Heart left ventricle (tissue), 13 donors: ENCODE measurements at regions not wholly inside any gene's neighbourhood (a gene's known extent, or its start where the extent isn't known, plus 50 kb on each side); places are given as distances from the start of the nearest gene placed in this dataset.

ENCODE experiments used
- POLR2A ChIP-seq, 2 donors: fragments of 450-650 bp; IDR thresholded peaks; one replicate each; pipeline ENCODE4 v1.6.1; 2017; ENCODE audit warnings: antibody characterized with exemption in 2 of 2, mild to moderate bottlenecking in 2 of 2, moderate library complexity in 2 of 2
- TF ChIP-seq, protein P1 (sequence below), 12 donors: fragments of 200-600 bp; sonication (generic) in 4 of 12; IDR thresholded peaks; one replicate each; pipeline versions ENCODE4 v1.5.0 to v1.8.0; 2018 to 2022; ENCODE audit warnings: antibody characterized with exemption in 12 of 12, mild to moderate bottlenecking in 5 of 12
- donor health status: ischemic (EF 13 %, LVEDD 7.1; RV severe dilation, severe dysfunction).
- donor health status: DM: no; HTN: yes; CAD: no.
- donor health status: DM: no; HTN: no; CAD: no.
- donor health status: ischemic (EF 25% LVEDD 6.9; RV normal size, moderate dysfunction).
- donor health status: ischemic (EF 25% LVEDD 5.7; RV mildly dilated, moderate dysfunction).
- donor health status: ischemic (EF 35%, LVEDD 5.7; RV mildly dilated, moderate dysfunction).
- donor health status: nonischemic (EF 11% LVEDD 7.7; RV severe dilation, severe dysfunction).
- donor health status: DM: yes; HTN: yes; CAD: no.
- donor health status: PGD.
- donor health status: ischemic (EF 29% LVEDD 5.4; RV normal size, mild dysfunction).
- donor health status: nonischemic (EF 23%, LVEDD 6.1; RV moderate dilation, normal function).

DNA sequence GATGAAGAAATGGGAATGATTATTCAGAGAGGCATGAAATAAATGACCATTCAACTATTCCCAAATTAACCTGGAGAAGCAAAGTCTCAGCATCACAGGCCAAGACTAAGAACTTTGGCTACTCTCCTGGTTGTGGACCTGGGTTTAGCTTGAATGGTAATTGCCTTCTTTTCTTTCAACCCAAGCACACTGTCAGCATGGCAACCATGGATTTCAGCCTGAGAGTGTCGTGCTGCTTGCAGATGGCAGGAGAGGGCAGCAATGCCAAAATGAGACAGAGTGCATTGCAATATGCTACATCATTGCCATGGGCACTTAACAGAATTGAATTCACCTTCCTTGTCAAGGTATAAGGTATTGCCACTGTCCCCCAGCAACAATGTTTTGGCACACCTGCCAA lies 767.2 kb downstream of the REEP3 start:
- TF ChIP-seq, protein P1, sequence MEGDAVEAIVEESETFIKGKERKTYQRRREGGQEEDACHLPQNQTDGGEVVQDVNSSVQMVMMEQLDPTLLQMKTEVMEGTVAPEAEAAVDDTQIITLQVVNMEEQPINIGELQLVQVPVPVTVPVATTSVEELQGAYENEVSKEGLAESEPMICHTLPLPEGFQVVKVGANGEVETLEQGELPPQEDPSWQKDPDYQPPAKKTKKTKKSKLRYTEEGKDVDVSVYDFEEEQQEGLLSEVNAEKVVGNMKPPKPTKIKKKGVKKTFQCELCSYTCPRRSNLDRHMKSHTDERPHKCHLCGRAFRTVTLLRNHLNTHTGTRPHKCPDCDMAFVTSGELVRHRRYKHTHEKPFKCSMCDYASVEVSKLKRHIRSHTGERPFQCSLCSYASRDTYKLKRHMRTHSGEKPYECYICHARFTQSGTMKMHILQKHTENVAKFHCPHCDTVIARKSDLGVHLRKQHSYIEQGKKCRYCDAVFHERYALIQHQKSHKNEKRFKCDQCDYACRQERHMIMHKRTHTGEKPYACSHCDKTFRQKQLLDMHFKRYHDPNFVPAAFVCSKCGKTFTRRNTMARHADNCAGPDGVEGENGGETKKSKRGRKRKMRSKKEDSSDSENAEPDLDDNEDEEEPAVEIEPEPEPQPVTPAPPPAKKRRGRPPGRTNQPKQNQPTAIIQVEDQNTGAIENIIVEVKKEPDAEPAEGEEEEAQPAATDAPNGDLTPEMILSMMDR (IDR thresholded peaks at IDR 0.05), result no peak
- no peak for TF ChIP-seq POLR2A (IDR thresholded peaks at IDR 0.05)
